GM18511 (cell line): ENCODE measurements at regions not wholly inside any gene's neighbourhood (a gene's known extent, or its start where the extent isn't known, plus 50 kb on each side); places are given as distances from the start of the nearest gene placed in this dataset.

Source experiments
- ATAC-seq: cut with Tn5 transposase; IDR thresholded peaks from one replicate; pipeline ENCODE4 v1.9.1; 2021; ENCODE audit warnings: mild to moderate bottlenecking, moderate library complexity; ENCODE audit not compliant: unreplicated experiment

- no peak for ATAC-seq
These were observed 592.3 kb downstream of the FGF9 start for GRCh38 chr13:22263185-22263584.

- ATAC-seq, result no peak
These were observed 594.7 kb downstream of the FGF9 start for GRCh38 chr13:22265563-22265962.

- no peak for ATAC-seq
These were observed 600.0 kb downstream of the FGF9 start for GRCh38 chr13:22270881-22271280.

- ATAC-seq, result no peak
These were observed 601.0 kb downstream of the FGF9 start for GRCh38 chr13:22271903-22272302.

- ATAC-seq, result no peak
These were observed 604.5 kb downstream of the FGF9 start for GRCh38 chr13:22275393-22275792.

DNA sequence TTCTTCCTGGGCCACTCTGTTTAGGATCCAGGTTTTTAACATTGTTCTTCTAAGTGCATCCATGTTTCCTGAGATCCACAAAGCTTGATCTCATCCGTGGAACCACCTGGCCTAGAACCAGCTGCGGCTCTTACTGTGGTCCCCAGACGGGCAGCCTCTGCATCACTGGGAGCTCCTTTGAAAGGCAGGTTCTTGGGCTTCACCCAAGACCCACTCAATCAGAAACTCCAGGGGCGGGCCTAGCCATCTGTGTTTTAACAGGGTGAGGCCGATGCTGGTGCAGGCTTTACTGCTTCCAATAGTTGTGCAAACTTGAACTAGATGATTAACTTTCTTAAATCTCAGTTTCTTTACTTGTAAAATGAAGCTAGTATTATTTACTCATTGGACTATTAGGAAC, 605.7 kb downstream of the FGF9 start:
- no peak for ATAC-seq

DNA sequence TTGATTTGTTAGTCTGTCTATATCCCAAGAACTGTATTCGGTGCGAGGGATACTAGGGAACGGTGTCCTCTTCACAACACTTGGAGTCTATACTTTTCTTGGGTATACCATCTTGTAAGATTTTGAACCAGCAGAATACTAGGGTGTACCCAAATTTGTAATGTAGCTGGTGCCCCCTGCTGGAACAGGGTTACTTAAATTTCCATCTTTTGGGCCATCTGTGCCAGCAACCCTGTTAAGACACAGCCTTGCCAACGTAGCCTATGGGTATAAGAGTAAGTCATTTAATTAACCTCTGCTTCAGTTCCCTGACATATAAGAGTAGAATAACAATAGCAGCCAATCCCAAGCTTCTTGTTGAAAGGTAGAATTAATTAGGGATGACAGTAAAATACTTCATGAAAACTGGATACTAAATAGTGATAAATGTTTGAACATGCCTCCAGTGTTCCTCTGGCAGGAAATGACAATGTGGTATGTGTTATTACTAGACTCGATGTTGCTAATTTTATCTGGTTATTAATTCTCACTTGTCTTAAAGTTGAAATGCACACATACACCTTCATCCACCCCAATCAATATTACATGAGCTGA, 607.6 kb downstream of the FGF9 start:
- ATAC-seq, result no peak

- ATAC-seq, result no peak
These were observed 615.0 kb downstream of the FGF9 start for GRCh38 chr13:22285867-22286266.

GRCh38 chr13:22286338-22286737, 615.5 kb downstream of the FGF9 start:
- no peak for ATAC-seq

GRCh38 chr13:22287343-22287920, 616.6 kb downstream of the FGF9 start:
- ATAC-seq, result no peak

DNA sequence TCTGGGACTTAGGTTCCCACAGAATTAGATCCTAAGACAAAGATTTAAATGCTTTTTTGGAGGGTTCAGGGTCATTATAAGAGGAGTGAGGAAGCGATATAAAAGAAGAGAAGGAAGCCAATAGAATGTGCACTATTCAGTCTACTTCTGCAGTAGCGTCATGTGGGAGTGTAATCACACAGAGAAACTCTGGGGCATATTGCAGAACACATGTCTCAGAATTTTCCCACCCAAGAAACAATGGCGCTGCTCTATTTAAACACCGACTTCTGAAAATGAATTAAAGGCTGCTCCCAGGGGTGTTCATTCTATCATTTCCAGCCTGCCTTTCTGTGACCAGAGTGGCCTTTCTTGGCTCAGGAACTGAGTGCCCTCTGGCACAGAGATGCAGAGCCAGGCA, 617.6 kb downstream of the FGF9 start:
- ATAC-seq, result no peak

DNA sequence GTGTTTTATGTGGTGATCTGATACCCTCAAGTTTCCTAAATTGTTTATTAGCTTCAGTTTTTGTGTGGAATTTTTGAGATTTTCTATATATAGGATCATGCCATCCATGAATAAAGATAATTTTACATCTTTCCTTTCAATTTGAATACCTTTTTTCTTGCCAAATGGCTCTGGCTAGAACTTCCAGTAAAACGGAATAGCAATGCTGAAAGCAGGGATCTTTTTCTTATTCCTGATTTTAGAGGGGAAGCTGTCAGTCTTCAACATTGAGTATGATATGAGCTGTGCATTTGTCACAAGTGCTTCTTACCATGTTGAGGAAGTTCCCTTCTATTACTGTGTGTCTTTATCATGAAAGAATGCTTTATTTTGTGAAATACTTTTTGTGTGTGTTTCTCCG, 618.8 kb downstream of the FGF9 start:
- ATAC-seq, result no peak

- no peak for ATAC-seq
These were observed 627.7 kb downstream of the FGF9 start for GRCh38 chr13:22298530-22298929.

DNA sequence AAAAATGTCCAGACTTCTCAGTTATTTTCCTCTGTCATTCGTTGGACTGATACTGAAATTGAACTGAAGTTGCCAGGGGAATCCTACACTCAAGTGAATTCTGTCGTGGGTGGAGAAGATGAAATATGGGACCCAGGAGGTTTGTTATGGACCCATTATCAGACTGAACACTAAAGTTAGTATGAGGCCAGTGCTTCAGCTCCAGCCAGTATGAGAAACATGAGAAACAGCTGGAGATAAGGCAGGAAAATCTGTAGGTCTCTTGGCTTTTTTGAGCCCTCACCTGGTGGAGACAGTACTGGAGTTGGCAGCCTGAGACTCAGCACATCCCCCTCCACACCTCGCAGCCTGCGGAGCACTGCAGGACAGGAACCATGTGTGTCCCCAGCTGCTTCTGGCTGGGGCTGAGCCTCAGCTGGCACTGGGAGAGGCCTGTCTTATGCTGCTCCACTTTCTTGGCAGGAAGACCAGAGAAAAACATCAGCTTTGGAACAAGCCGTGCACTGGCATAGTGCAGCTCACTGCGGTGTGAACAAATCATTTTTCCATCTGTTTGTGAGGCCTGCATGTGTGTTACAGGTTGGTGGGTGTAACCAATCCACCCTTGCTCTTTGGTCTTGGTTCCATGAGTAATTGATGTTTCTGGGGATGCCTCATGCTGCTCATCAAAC, 641.0 kb downstream of the FGF9 start:
- no peak for ATAC-seq

- no peak for ATAC-seq
These were observed 641.5 kb downstream of the FGF9 start for GRCh38 chr13:22312405-22312803.

GRCh38 chr13:22316494-22317025, 645.7 kb downstream of the FGF9 start:
- ATAC-seq, result no peak

- ATAC-seq, result no peak
These were observed 650.1 kb downstream of the FGF9 start for GRCh38 chr13:22320991-22321390.

- ATAC-seq, result no peak
These were observed 654.9 kb downstream of the FGF9 start for GRCh38 chr13:22325761-22326160.

DNA sequence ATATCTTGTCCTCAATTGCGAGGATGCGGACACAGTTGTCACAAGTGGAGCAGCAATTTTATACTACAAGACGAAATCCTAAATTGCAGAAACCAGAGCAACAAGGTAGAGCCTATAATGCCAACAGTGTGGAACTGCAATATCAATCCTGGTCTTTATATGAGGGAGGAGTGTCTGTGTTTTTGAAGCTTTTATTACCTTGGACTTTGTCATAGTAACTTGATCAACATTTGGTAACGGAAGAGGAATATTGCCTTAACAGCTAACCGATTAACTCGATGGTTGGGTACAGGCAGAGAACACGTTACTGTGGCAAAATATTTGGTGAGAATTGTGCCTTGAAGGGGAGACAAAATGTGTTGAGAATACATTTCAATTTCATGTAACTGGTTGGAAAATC, 661.5 kb downstream of the FGF9 start:
- no peak for ATAC-seq

DNA sequence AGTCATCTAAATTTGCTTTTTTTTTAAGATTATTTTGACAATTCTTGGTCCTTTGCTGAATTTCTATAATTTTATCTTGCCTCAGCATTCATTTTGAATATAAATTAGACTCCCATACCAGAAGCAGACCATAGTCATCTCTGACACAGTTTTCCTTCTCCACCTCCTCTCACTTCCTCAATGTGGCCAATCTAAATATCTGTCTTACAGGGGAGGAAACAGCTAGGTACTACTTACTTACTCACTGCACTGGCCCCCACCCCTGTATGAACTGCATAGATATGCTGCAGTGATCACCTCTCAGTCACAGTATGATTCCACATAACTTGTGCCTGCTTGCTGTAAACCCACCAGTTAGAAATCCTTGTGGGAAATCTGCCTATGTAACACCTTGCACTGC, 665.6 kb downstream of the FGF9 start:
- peak; percentile 78 for ATAC-seq

- ATAC-seq, result no peak
These were observed 686.3 kb downstream of the FGF9 start for GRCh38 chr13:22357132-22357531.

- ATAC-seq, result no peak
These were observed 698.2 kb downstream of the FGF9 start for GRCh38 chr13:22369090-22369489.
